Stimulated activated CD4-positive, alpha-beta T cell treated with anti-CD3 and anti-CD28 coated beads, Interleukin-4, amount 100 ng/mL, for 24 hours (primary cell): ENCODE measurements at regions not wholly inside any gene's neighbourhood (a gene's known extent, or its start where the extent isn't known, plus 50 kb on each side); places are given as distances from the start of the nearest gene placed in this dataset.
"Not testable (repeated sequence)": the region's sequence is repeated elsewhere in the genome, so short reads cannot be mapped to it uniquely, and the experiment has no call there.

Source experiments
- DNase-seq: peaks from one replicate; pipeline ENCODE4 v3.0.0-alpha.2; 2020

GRCh38 chr4:117577686-117578311 is 456.5 kb upstream of the NDST3 start:
- no peak for DNase-seq

- no peak for DNase-seq
These were observed 445.5 kb upstream of the NDST3 start for GRCh38 chr4:117588771-117589170.

- DNase-seq: no peak
These were observed 437.3 kb upstream of the NDST3 start for GRCh38 chr4:117596917-117597480.

DNA sequence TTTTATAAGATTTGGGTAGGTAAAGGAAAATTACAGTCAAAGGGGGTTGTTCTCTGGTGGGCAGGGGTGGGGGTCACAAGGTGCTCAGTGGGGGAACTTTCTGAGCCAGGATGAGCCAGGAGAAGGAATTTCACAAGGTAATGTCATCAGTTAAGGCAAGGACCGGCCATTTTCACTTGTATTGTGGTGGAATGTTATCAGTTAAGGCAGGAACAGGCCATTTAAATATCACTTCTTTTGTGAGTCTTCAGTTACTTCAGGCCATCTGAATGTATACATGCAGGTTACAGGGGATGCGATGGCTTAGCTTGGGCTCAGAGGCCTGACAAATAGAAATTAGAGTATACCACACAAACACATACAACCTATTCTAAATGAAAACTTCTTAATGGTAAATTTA is 434.9 kb upstream of the NDST3 start:
- DNase-seq: not testable (repeated sequence)

GRCh38 chr4:117600936-117601335 is 433.4 kb upstream of the NDST3 start:
- DNase-seq: not testable (repeated sequence)

DNA sequence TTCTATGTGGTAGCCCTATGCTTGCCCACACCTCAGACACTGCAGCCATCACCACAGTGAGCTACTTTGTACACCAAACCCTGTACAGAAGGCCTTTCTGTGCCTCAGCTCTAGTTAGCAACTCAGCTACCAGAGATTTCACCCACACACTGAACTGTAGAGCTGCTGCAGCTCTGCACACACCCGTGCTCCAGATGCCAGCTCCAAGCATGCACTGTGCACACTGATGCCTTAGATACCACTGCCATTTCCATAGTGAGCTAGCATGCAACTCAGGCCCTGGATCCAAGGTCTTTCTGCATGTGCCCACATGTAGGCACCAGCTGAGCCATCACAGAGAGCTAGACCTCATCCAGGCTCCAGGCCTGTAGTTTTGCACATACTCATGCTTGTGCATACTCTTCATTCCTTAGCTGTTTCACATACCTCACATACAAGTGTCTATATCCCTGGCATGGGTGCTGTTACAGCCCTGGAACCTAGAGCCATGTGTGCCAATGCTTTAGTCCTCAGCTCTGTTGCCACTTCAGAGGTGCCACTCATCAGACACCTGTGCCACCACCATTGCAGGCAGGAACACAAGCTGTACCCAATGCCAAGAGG is 423.5 kb upstream of the NDST3 start:
- DNase-seq: no peak

DNA sequence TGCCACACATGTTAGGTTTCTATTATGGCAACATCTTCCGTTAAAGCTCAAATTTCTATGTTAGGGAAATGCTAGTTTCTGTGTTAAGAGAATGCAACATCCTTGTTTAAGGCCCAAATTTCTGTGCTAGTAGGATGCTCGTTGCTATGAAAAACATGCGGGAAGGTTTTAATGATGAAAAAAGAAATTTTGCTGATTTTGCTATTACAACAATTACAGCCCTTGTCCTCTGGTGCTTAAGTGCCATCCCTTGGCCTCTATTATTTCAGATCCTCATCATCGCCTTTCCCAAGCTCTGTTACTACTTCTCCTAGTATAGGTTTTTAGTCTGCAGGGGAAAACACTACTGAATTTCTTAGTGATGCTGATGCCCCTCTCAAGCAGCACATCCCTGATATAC is 412.6 kb upstream of the NDST3 start:
- no peak for DNase-seq

GRCh38 chr4:117623326-117623725 is 411.0 kb upstream of the NDST3 start:
- DNase-seq: no peak

DNA sequence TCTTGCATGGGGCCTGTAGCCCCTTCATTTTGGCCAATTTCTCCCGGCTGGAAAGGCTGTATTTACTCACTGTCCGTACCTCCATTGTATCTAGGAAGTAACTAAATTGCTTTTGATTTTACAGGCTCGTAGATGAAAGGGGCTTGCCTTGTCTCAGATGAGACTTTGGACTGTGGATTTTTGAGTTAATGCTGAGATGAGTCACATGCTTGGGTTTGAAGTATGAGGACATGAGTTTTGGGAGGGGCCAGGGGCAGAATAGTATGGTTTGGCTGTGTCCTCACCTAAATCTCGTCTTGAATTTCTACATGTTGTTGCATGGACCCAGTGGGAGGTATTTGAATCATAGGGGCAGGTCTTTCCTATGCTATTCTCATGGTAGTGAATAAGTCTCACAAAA is 407.6 kb upstream of the NDST3 start:
- no peak for DNase-seq

DNA sequence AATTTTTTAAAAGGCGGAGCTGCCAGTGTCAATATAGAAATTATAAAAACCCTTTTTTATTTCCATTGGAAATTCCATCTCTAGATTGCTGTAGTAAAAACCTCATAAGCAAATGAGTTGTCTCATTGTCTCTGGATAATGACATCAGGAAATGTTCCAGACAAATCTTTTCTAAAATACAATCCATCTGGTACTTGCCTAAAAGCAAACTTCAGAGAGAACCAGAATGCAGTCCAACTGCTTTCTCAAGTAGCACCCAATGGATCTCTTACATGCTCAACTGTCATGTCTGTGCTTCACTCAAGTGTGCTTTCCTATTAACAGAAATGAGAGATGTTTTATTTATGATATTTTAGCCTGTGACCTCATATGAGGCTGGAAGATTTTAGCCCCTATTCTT is 399.6 kb upstream of the NDST3 start:
- DNase-seq: no peak

DNA sequence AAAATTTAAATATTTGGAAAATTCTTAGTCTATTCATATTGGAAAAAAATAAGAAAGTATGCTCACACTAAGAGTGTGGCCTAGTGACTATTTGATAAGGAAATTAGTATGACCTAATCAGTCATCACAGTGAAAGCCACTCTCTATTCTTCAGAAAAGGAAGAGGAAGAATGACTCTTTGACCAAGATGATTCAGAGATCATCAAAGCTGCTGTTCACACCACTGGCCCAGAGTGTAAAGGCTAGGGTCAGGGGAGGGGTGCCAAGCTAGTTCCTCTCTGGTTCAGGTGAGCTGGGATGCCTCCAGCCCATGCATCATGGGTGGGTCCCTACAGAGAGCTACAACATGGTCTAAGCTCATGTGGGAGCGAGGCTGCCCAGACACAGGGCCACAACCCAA is 396.9 kb upstream of the NDST3 start:
- no peak for DNase-seq

DNA sequence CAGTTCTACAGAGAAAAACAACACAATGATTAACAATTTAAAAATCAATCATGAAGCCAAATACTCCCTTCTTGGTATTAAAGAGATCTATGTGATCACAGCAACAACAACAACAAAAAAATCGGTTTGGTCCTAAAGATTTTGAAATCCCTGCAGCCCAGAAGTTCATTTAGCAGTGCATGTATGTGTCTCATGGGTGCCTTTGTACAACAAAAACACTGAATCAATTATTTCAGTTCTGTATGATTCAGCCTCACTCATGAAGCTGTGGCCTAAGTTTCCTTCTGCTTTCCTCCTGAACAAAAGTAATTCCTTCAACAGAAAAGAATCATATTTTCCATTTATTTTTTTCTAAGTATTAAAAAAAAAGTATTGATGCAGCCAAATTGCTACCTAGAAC is 393.4 kb upstream of the NDST3 start:
- no peak for DNase-seq

GRCh38 chr4:117641519-117641918 is 392.8 kb upstream of the NDST3 start:
- no peak for DNase-seq

- no peak for DNase-seq
These were observed 380.2 kb upstream of the NDST3 start for GRCh38 chr4:117654079-117654478.

- no peak for DNase-seq
These were observed 373.6 kb upstream of the NDST3 start for GRCh38 chr4:117660668-117661067.

DNA sequence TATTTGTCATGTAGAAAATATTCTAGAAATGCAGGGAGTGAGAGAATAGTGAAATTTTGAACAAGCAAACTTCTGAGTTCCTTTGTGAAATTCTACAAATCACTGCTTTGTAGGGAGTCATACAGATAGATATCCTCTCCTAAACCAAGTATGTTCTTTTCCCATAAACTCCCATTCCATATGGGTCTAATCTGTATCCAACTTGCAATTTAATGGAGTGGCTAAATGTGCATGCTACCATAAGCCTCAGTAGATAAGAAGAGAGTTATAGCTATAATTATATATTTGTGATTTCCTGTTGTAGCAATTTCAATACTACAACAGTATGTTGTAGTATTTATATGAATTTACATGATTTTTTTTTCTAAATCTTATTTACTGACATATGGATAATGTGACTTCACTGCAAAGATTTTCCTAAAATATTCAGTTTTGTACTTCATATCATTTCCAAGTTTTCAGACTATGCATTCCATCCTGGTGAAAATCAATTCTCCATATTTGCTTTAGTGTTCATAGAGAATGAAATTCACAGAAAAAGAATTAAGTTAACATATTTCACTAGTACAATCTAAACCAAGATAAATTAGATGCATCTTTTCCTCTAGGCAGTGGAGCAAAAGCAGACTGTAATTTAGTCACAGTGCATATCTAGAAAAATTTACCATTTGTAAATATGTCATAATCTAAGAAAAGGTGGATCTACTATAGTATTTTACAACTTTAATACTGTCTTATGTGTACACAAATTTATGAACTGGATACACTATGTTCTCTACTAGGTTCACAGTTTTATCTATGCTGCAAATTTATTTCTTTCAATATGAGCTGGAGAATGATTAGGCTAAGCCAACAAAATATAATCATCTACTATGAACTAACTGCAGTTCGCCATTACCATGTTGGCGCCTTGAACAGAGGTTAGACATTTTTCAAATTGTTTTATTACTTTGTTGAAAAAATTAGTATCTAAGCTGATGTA is 372.9 kb upstream of the NDST3 start:
- DNase-seq: no peak

DNA sequence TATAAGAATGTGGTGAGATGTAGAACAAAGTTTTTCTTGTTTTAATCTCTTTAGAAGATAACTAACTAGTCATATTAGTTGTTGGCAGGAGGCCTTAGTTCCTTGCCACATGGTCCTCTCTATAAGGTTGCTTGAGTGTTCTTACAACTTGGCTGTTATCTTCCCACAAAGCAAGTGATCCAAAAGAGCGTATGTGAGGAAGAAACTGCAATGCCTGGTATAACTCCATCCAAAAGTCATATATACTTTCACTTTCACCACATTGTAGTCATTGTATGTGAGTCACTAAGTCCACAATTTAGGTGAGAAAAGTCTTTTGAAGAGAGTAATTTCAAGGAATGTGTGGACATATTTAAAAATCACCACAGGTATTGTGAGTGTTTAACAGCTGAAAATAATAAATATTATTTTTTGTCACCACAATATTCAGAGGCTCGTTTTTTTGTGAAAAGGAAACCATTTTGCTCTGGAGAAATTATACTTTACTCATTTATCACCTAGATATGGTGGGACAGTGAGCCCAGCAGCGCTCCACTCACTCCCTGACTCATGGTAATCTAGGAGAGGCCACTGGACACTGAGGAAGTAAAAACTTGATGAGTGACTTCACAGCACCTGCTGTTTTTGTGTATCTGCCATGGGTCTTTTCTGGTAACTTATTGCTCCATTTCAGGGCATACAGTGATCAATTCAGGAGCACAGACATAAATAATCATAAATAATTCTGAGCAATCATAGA is 369.4 kb upstream of the NDST3 start:
- DNase-seq: no peak

- no peak for DNase-seq
These were observed 358.1 kb upstream of the NDST3 start for GRCh38 chr4:117676153-117676552.

- DNase-seq: no peak
These were observed 355.4 kb upstream of the NDST3 start for GRCh38 chr4:117678861-117679260.

GRCh38 chr4:117691572-117692351 is 342.5 kb upstream of the NDST3 start:
- no peak for DNase-seq

- DNase-seq: no peak
These were observed 341.7 kb upstream of the NDST3 start for GRCh38 chr4:117692538-117692937.

DNA sequence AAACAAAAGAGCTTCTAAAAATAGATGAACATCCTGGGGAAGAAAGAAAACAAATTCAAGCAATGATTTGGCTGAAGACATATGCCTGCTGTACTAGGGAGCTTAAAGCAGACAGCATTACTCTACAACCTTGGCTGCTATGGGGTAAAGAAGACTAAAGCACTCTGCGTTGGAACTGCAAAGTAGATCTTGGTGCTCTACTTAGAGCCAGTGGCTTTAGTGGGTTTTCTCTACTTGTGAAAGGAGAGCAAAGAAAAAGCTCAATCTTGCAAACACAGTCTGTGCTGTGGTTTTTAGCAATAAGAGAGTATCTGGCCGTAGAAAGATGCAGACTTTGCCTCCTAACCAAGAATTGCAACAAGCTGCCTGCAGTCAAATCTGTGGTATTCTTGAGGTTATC is 334.7 kb upstream of the NDST3 start:
- no peak for DNase-seq
